ENCODE measurements at regions not wholly inside any gene's neighbourhood (a gene's known extent, or its start where the extent isn't known, plus 50 kb on each side); places are given as distances from the start of the nearest gene placed in this dataset.

GRCh38 chr16:80463751-80464495 lies 76.9 kb upstream of the DYNLRB2 start:
- no peaks in the 10 kb centered on the region for H3K9me3 Mint-ChIP-seq
- intact Hi-C loops (cut with DNase I, micrococcal nuclease), result no loop called here
- TF ChIP-seq, protein P1, sequence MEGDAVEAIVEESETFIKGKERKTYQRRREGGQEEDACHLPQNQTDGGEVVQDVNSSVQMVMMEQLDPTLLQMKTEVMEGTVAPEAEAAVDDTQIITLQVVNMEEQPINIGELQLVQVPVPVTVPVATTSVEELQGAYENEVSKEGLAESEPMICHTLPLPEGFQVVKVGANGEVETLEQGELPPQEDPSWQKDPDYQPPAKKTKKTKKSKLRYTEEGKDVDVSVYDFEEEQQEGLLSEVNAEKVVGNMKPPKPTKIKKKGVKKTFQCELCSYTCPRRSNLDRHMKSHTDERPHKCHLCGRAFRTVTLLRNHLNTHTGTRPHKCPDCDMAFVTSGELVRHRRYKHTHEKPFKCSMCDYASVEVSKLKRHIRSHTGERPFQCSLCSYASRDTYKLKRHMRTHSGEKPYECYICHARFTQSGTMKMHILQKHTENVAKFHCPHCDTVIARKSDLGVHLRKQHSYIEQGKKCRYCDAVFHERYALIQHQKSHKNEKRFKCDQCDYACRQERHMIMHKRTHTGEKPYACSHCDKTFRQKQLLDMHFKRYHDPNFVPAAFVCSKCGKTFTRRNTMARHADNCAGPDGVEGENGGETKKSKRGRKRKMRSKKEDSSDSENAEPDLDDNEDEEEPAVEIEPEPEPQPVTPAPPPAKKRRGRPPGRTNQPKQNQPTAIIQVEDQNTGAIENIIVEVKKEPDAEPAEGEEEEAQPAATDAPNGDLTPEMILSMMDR (IDR thresholded peaks at IDR 0.05), result no peak
- ChIA-PET CTCF (no interaction called here), POLR2A (no interaction called here)
- no peaks in the 10 kb centered on the region for H3K36me3 ChIP-seq (ENCODE audit: insufficient read depth, low read length)
- H3K36me3 Mint-ChIP-seq (ENCODE audit: low read depth), result no peaks in the 10 kb centered on the region
- ATAC-seq (ENCODE audit: poor library complexity) (no peak), DNase-seq (no peak)
- no peak overlapping the region for H3K27ac ChIP-seq (ENCODE audit: low read depth in 1 of 2, low read length in 2 of 2)
- no peak overlapping the region for H3K4me3 ChIP-seq (ENCODE audit: low read length)
- H3K4me1 ChIP-seq (ENCODE audit: insufficient read depth, low read length), result peaks cover 5% of the 10 kb centered on the region
- H3K9me3 ChIP-seq (ENCODE audit: control insufficient read depth in 1 of 2, insufficient read depth in 1 of 2, low read length in 2 of 2), result peaks cover 0 to 3% of the 10 kb centered on the region in 2 experiments
- no peak overlapping the region for H3K4me3 Mint-ChIP-seq
- H3K27me3 Mint-ChIP-seq, result peaks cover 19% of the 10 kb centered on the region
- H3K27ac Mint-ChIP-seq, result no peak overlapping the region
- no peaks in the 10 kb centered on the region for H3K4me1 Mint-ChIP-seq (ENCODE audit: low read depth)
- H3K27me3 ChIP-seq (ENCODE audit: control insufficient read depth in 1 of 2, insufficient read depth in 2 of 2, low read length in 2 of 2), result peaks cover 0 to 14% of the 10 kb centered on the region in 2 experiments

GRCh38 chr16:80463326-80463725 lies 77.5 kb upstream of the DYNLRB2 start:
- Mint-ChIP-seq H3K4me3 (no peak overlapping the region), H3K36me3 (ENCODE audit: low read depth) (no peaks in the 10 kb centered on the region), H3K27me3 (peaks cover 15% of the 10 kb centered on the region), H3K27ac (no peak overlapping the region), H3K4me1 (ENCODE audit: low read depth) (no peaks in the 10 kb centered on the region), H3K9me3 (no peaks in the 10 kb centered on the region)
- peaks cover 5% of the 10 kb centered on the region for H3K4me1 ChIP-seq (ENCODE audit: insufficient read depth, low read length)
- H3K9me3 ChIP-seq (ENCODE audit: control insufficient read depth in 1 of 2, insufficient read depth in 1 of 2, low read length in 2 of 2), result peaks cover 0 to 3% of the 10 kb centered on the region in 2 experiments
- DNase-seq (no peak), ATAC-seq (ENCODE audit: poor library complexity) (no peak)
- peaks cover 0 to 14% of the 10 kb centered on the region in 2 experiments for H3K27me3 ChIP-seq (ENCODE audit: control insufficient read depth in 1 of 2, insufficient read depth in 2 of 2, low read length in 2 of 2)
- CTCF ChIA-PET, result no interaction called here
- intact Hi-C loops (cut with DNase I, micrococcal nuclease), result no loop called here
- TF ChIP-seq, protein P1 (IDR thresholded peaks at IDR 0.05), result no peak
- POLR2A ChIA-PET, result no interaction called here
- H3K27ac ChIP-seq (ENCODE audit: low read depth in 1 of 2, low read length in 2 of 2), result no peak overlapping the region
- no peak overlapping the region for H3K4me3 ChIP-seq (ENCODE audit: low read length)
- H3K36me3 ChIP-seq (ENCODE audit: insufficient read depth, low read length), result no peaks in the 10 kb centered on the region

DNA sequence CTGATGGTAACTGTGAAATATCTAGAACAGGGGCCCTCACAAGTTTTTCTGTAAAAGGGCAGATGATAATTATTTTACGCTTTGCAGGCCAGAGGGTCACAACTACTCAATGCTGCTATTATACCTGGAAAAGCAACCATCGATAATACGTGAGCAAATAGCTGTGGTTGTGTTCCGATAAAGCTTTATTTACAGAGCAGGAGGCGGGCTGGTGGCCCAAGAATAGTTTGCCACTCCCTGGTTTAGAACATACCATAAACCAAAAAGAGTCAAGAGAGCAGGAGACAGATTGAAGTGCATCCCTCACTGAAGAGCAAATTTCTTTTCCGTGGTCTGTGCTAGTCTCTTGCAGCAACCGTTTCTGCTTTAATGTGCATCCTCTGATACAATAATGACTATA lies 77.9 kb upstream of the DYNLRB2 start:
- Histone ChIP-seq H3K9me3 (ENCODE audit: control insufficient read depth in 1 of 2, insufficient read depth in 1 of 2, low read length in 2 of 2) (peaks cover 0 to 3% of the 10 kb centered on the region in 2 experiments), H3K27ac (ENCODE audit: low read depth in 1 of 2, low read length in 2 of 2) (no peak overlapping the region), H3K36me3 (ENCODE audit: insufficient read depth, low read length) (no peaks in the 10 kb centered on the region), H3K27me3 (ENCODE audit: control insufficient read depth in 1 of 2, insufficient read depth in 2 of 2, low read length in 2 of 2) (peaks cover 0 to 16% of the 10 kb centered on the region in 2 experiments), H3K4me1 (ENCODE audit: insufficient read depth, low read length) (peaks cover 5% of the 10 kb centered on the region), H3K4me3 (ENCODE audit: low read length) (no peak overlapping the region)
- TF ChIP-seq, protein P1 (IDR thresholded peaks at IDR 0.05), result no peak
- Mint-ChIP-seq H3K27ac (no peak overlapping the region), H3K9me3 (no peaks in the 10 kb centered on the region), H3K4me1 (ENCODE audit: low read depth) (no peaks in the 10 kb centered on the region), H3K27me3 (peaks cover 11% of the 10 kb centered on the region), H3K36me3 (ENCODE audit: low read depth) (no peaks in the 10 kb centered on the region), H3K4me3 (no peak overlapping the region)
- no peak for DNase-seq
- no peak for ATAC-seq (ENCODE audit: poor library complexity)
- ChIA-PET POLR2A (no interaction called here), CTCF (no interaction called here)
- intact Hi-C loops (cut with DNase I, micrococcal nuclease), result no loop called here

All from CD4-positive, alpha-beta T cell (primary cell).